ENCODE measurements at regions not wholly inside any gene's neighbourhood (a gene's known extent, or its start where the extent isn't known, plus 50 kb on each side); places are given as distances from the start of the nearest gene placed in this dataset.
"Not testable (repeated sequence)": the region's sequence is repeated elsewhere in the genome, so short reads cannot be mapped to it uniquely, and the experiment has no call there.

DNA sequence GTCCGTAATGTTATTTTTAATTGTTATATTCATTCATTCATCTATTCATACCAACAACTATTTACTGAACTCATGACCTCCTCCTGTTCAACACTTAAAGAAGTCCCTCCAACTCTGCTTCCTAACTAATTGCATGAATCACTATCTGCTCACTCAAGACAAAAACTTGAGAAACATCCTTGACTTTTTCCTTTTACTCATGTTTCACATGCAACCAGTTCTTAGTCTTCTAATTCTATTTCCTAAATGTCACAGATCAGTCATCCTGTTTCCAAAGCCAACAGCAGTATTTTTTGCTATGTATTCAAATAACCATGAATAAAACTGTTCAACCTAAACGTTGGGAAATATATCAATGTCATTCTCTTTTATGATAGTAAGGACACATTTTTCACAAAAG is 124.6 kb upstream of the GBE1 start:
- DNase-seq, result no peak
- in situ Hi-C loops (cut with MboI; ENCODE audit: low pct_unique_long_range_greater_than_20kb, low sequenced_read_pairs), result no loop called here

DNA sequence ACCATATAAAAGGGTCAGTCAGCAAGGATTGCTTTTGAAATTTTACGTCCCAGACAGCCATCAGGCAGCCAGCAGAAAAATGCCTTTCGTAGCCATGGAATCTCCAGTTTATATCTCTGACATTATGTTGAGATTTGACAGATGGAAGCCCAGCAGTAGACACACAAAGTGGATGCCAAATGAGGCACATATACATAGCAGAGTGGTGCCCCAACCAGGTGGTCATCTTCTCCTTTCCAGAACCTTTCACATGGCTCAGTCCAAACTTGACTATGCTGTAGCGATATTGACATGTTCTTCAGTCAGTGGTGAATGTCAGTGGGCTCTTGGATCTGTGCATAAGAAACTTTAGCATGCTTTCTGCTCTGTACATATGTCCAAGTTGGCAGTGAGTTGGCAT is 123.3 kb upstream of the GBE1 start:
- DNase-seq, result no peak
- in situ Hi-C loops (cut with MboI; ENCODE audit: low pct_unique_long_range_greater_than_20kb, low sequenced_read_pairs), result no loop called here

DNA sequence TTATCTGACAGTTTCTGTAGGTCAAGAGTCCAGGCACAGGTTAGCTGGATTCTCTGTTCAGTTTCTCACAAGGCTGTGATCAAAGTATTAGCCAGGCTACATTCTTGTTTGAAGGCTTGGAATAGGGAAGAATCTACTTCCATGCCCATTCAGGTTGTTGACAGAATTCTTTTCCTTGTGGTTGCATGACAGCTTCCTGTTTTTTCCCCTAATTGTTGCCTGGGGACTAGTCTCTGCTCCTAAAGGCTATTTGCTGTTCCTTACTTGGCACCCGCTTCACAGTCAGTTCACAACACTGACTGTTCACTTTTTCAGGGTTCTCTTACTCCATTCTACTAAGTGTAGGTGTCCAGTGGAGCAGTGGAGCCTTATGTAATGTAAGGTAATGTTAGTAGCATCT is 115.4 kb upstream of the GBE1 start:
- in situ Hi-C loops (cut with MboI; ENCODE audit: low pct_unique_long_range_greater_than_20kb, low sequenced_read_pairs), result no loop called here
- DNase-seq, result peak; percentile 59

DNA sequence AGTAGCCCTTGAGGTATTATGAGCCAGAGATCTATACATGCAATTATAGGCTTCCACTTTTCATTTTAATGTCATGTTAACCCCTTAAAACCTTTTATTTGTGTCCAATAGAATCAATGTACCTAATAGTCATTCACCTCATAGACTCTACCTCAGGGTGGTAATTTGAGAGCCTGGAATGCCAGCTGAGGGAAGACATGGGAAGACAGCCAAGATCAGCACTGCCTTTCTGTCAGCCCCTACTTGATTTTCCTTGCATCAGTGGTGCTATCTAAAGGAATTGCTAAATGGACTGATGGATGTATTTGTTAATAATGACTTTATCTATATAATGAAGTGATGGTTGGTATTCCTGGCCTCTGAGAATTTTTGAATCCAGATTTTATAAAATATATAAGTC is 113.3 kb upstream of the GBE1 start:
- in situ Hi-C loops (cut with MboI; ENCODE audit: low pct_unique_long_range_greater_than_20kb, low sequenced_read_pairs), result no loop called here

DNA sequence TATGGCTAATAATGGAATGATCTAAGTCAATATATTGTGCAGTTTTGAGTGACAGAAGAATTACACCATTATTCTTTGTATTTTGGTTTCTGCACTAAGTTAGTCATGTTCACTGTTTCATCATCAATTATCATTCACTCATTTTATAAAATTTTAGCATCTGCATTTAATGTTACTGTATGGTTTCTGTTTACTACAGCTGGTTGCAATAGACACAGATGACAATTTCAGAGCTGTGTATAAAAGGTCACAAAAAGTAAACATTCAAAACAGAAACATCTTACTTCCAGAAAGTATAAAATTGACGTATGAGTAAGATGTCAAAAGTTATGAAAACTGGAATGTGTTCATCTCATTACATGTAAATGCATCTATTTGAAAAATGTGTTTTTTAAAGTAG is 111.1 kb upstream of the GBE1 start:
- in situ Hi-C loops (cut with MboI; ENCODE audit: low pct_unique_long_range_greater_than_20kb, low sequenced_read_pairs), result no loop called here
- DNase-seq, result no peak

More for the DNA sequence above, 113.3 kb upstream of the GBE1 start:
- no peak for DNase-seq

DNA sequence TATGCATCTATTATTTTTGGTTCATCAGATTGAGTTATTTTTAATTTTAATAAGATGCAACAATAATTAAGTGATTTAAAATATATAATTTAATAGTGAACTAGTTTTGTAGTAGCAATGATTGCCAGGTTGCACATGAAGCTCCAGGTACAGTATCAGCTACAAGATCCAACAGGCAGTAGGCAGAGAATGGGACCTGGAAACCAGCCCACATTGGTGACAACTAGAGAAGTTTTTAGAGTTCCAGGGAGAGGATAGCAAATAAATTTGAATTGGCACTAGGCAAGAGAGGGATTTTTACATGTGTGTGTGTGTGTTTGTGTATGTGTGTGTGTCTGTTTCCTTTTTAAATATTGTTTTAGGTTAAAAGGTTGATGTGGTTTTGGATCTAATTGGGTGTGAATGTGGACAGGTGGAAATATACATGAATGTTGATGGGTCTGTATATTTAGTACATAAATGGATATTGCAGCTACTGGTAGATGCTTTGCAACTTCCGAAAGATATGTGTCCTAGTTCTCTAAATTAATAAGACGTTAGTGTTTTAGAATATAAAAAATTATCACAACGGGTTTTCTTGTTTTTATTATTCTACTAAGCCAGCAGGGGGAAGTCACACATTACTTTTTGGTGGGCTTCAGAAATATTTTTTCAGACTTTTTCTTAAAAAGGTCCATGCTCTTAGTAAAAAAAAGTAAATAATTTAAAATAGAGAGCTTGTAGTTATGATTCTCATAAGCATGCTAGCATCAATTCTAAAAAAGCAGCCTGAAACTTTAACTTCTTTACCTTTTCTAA is 110.1 kb upstream of the GBE1 start:
- in situ Hi-C loops (cut with MboI; ENCODE audit: low pct_unique_long_range_greater_than_20kb, low sequenced_read_pairs), result no loop called here
- DNase-seq, result peak; percentile 16

DNA sequence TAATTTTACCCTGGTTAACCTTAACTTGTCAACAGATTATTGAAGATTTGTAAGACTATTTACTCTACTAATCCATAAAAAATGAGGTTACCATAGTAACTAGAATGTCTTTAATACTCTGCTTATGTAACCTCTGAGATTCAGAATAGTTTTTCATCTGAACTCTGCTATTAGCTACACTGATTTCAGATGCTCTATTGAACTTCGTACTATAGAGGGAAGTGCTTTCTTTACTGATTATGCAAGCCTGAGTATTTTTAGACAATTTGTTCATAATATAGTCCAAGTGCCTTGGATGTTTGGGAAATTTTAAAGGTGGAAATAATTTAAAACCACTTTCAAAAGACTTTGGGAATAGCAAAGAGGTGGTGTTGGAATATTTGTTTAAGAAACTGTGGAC is 107.9 kb upstream of the GBE1 start:
- in situ Hi-C loops (cut with MboI; ENCODE audit: low pct_unique_long_range_greater_than_20kb, low sequenced_read_pairs), result no loop called here
- DNase-seq, result no peak

DNA sequence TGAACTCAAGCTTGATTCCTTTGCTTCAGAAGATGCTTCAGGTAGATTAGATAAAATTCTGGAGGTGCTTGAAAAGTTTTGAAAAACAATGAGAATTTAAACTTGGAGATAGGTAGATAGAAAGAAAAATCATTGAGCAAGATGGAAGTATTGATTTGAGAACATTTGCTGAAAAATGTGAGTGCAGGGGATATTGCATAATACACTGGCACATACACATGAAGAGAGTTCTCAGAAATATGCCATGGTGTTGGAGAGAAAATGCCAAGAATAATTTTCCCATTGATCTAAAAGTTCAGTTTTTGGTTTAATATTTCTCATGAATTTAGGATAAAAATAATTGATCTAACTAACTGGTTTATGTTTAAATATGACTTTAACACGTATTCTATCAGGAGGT is 107.2 kb upstream of the GBE1 start:
- in situ Hi-C loops (cut with MboI; ENCODE audit: low pct_unique_long_range_greater_than_20kb, low sequenced_read_pairs), result no loop called here
- DNase-seq, result no peak

DNA sequence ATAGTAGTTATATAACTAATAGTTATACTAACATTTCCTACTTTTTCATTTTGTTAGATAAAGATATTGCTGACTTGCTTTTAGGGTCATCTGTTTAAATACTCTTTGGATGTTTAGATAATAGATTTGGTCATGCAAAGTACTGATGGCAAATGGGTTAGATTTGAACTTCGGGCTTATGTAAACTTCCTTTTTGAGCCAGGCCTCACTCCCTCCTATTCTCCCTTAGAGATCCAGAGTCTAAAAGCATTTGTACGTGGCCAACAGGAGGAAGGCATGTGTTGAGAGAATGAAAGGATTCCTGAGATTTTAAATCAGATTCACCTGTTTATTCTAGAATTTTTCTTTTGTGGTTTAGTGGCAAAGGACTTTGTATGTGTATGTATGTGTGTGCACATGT is 106.4 kb upstream of the GBE1 start:
- in situ Hi-C loops (cut with MboI; ENCODE audit: low pct_unique_long_range_greater_than_20kb, low sequenced_read_pairs), result no loop called here
- no peak for DNase-seq

DNA sequence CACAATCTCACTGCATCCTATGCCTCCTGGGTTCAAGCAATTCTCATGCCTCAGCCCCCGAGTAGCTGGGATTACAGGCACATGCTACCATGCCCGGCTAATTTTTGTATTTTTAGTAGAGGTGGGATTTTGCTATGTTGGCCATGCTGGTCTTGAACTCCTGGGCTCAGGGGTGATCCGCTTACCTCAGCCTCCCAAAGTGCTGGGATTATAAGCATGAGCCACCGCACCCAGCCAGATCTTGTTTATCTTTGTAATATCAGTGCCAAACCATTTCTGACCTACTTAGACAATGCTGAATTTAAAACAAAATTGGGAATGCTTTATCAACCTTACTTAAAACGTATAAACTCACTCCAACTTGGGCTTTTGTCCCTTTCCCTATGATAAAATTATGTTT is 103.7 kb upstream of the GBE1 start:
- in situ Hi-C loops (cut with MboI; ENCODE audit: low pct_unique_long_range_greater_than_20kb, low sequenced_read_pairs); DNase-seq: not testable (repeated sequence)

DNA sequence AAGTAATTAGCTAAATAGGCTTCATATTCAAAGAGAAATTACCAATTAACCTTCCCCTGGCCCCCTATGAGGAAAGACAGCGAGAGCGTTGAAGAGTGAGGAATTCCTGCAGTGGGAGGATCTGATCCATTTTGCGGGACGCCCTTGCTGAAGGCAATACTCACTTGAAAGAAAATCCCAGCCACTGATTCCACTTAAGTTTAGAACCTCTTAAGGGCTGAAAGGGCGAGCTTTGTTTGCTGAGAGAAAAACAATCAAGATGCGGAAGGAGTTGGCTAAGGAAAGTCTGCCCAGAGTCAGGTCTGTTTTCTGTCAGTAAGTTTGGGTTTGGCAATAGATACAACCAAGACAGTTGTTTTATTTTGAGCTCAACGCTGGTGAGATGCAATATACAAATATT is 102.8 kb upstream of the GBE1 start:
- DNase-seq, result no peak
- in situ Hi-C loops (cut with MboI; ENCODE audit: low pct_unique_long_range_greater_than_20kb, low sequenced_read_pairs), result no loop called here

DNA sequence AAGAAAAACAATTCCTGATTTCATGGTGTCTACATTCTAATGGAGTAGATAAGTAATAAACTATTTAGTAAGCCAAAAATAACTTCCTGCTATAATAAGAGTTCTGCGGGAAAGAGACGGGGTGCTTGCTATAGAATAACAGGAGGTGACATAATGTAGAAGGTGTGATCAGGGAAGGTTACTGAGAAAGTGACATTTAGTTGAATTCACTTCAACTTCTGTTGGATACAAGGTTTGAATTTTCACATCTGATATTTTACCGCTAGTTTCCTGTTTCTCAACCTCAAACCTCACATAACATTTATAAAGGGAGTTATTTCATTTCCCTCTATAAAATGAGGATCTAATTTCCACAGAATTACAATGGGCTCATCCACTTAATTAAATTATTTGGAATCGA is 102.3 kb upstream of the GBE1 start:
- in situ Hi-C loops (cut with MboI; ENCODE audit: low pct_unique_long_range_greater_than_20kb, low sequenced_read_pairs), result no loop called here
- no peak for DNase-seq

DNA sequence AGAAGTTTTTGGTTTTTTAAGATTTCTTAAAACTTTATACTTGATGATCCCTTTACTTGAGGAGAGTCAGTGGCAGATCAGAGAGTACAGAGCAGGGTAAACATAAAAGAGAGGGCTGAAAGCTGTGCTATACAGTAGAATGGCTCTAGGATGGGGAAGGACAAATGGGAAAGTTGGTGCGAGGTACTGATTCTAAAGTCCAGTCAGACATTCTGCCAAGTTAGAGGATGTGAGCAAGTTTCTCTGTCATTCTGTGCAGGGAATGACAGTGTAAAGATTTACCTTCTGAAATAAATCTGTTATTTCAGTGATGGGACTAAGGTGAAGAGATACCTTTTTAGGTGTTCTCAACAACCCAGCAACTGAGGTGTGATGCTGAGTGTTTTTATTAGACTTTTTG is 100.1 kb upstream of the GBE1 start:
- no peak for DNase-seq
- in situ Hi-C loops (cut with MboI; ENCODE audit: low pct_unique_long_range_greater_than_20kb, low sequenced_read_pairs), result no loop called here

DNA sequence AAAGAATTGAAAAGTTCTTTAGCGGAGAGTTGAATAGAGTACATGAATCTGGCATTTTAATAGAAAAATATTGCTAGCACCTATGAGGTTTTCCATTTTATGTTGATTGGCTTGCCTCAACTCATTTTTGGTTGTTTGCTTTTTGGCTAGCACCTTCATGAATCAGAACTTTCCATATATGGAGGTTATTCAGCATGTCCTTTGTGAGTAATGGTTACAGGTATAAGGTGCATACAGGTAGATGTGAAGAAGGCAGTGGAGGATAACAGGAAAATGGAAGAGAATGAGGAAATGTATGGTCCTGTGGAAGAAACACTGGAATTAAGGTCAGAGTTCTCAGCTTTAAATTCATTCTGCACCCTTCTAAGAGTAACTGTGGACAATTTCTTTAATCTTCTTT is 98.1 kb upstream of the GBE1 start:
- in situ Hi-C loops (cut with MboI; ENCODE audit: low pct_unique_long_range_greater_than_20kb, low sequenced_read_pairs), result no loop called here
- DNase-seq, result no peak

DNA sequence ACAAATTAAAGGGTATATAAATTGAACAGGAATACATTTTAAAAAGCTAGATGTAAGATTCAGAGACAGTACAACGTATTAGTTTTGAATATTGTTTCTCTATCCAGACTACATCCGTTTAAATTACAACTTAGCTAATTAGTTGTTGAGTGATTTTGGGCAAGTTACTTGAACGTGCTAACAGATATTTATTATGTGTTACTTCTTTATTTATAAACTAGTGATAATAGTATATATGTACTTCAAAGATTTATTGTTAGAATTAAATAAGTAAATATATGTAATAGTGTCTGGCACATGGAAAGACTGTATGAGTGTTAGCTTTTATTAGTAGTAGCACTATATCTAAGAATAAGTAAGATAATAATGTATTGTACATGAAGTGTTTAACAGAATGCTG is 92.0 kb upstream of the GBE1 start:
- no peak for DNase-seq
- in situ Hi-C loops (cut with MboI; ENCODE audit: low pct_unique_long_range_greater_than_20kb, low sequenced_read_pairs), result no loop called here

DNA sequence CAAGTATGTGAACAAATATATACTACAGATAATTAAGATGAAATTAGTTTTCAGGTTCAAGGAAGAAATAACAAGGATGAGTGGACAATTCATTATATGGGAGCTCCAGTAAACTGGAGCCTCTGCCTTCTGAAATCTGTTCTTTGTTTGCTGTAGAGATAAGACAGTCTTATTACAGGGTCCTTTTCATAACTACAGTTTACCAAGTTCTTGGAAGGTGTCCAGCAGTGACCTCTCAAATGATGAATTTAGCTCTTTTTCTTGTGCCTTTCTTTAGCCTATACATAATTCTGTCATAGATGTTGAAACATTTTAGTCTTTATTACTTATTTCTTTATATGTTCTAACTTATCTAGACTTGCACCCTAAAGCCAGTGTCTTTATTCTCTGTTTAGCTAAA is 89.7 kb upstream of the GBE1 start:
- in situ Hi-C loops (cut with MboI; ENCODE audit: low pct_unique_long_range_greater_than_20kb, low sequenced_read_pairs), result no loop called here
- DNase-seq, result no peak

DNA sequence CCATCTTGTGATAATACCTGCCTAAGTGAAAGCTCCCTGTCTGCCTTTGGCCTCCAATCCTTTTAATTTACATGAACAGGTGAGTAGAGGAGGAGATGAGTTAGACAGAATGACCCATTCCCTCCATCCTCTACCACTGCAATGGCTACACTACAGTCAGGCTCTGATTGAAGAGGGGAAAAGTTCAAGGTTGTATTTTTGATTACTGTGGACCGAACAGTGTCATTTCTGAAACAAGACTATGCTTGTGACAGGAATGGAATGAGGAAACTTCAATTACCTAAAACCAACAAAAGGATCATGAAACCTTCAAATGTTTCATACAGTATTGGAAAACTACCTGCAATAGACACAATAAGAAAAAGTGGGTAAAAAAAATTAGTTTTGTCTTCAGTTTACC is 85.5 kb upstream of the GBE1 start:
- no peak for DNase-seq
- in situ Hi-C loops (cut with MboI; ENCODE audit: low pct_unique_long_range_greater_than_20kb, low sequenced_read_pairs), result no loop called here

DNA sequence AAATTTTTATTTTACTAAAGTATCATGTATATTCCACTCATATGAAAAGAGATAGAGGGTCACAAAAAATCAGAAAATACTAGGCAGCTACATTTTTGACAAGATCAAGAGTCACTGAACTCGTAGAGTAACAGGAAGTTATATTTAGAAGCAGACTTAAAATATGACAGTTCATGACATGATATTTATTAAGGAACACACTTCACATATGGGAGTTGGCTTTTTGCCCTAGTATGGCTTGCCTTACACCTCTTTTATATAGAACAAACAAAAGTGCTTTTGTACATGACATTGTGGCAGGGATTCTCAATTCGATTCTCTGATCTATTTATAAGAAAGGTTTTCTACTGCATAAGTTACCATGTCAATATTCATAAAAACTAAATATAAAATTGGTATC is 80.1 kb upstream of the GBE1 start:
- in situ Hi-C loops (cut with MboI; ENCODE audit: low pct_unique_long_range_greater_than_20kb, low sequenced_read_pairs), result no loop called here
- no peak for DNase-seq

DNA sequence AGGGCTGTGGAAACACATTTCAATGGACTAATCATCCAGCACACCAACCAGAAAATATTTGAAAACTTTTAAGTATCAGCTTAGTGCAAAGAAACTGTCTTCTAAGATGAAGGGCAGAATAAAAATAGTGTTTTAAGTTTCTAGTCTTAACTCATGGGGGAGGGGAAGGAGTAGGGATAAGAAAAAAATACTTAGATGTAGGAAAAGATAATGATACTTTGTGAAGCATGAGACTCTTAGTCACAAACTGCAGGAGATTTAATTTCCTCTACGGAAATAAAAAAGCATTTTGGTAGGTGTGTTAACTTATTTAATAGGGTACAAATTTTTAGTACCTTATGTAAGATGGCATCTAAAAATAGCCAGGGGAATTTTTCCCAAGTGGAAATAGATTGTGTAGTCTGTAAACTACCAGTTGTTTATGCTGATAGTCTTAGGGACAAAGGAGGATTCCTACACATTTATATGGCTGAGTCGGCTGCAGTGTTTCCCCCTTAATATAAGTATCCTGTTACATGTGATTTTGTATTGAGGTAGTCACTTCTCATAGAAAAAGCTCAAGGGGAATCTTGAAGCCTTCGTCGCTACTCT is 78.2 kb upstream of the GBE1 start:
- in situ Hi-C loops (cut with MboI; ENCODE audit: low pct_unique_long_range_greater_than_20kb, low sequenced_read_pairs), result no loop called here
- no peak for DNase-seq

DNA sequence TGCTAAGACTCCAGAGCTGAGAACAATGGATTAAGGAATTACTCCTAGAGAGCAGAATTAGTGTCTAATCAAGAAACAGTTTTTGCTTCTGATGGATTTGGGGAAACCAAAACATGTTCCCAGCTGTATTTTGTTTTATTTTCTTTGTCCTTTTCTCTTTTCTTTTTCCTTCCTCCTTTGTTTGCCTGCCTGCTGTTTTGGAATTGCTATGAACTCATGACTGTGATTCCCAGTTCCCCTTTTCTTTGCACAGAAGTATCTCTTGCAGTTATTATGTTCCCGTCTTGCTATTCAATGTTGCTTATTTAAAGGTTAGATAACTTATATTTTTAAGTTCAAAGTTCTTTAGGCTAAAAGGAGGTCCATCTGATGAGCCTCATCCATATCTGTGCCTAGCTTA is 77.0 kb upstream of the GBE1 start:
- peak; percentile 57 for DNase-seq

DNA sequence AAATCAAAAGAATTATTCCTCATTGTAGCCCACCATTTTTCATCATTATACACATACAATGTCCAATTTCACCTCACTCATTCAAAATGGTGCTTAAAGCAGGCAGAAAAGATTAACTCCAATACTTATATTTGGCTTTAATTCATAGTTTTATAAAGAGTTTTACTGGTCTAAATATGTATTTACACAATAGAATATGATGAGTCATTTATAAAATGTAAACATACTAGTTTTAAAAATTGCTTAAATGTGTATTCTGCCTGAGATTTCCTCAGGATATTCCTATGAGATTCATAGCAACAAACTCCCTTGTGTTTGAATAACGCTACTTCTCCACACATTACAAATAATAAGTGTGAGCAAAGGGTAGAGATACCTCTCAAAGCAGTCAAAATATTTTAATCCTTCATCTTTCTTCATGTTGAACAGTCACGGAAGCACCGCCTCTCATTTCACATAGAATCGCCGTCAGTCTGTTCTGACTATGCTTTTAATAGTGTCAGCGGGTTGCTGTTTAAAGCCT is 75.7 kb upstream of the GBE1 start:
- DNase-seq, result no peak
- in situ Hi-C loops (cut with MboI; ENCODE audit: low pct_unique_long_range_greater_than_20kb, low sequenced_read_pairs), result no loop called here

More for the DNA sequence above, 77.0 kb upstream of the GBE1 start:
- in situ Hi-C loops (cut with MboI; ENCODE audit: low pct_unique_long_range_greater_than_20kb, low sequenced_read_pairs), result no loop called here
